HEK293 (cell line): ENCODE measurements at regions not wholly inside any gene's neighbourhood (a gene's known extent, or its start where the extent isn't known, plus 50 kb on each side); places are given as distances from the start of the nearest gene placed in this dataset.

Source experiments
- CTCF ChIA-PET: fragments of 350-600 bp; formaldehyde crosslinking; extraction: SDS; loops from one replicate; lab custom pipeline; 2021; ENCODE audit warnings: antibody characterized with exemption; lab: Yijun Ruan, JAX
- POLR2A ChIA-PET: fragments of 300-600 bp; formaldehyde crosslinking; extraction: SDS; loops from one replicate; lab custom pipeline; 2020; ENCODE audit warnings: antibody characterized with exemption, inconsistent platforms; lab: Yijun Ruan, JAX
- H3K27ac ChIP-seq: fragments of 200-500 bp; sonication (Bioruptor generic); 2 replicates; pipeline ENCODE4 v1.5.1; 2014; ENCODE audit warnings: low read depth, low read length, control low read depth, inconsistent platforms; ENCODE audit errors: extremely low read depth
- H3K36me3 ChIP-seq, 2 experiments: fragments of 200-500 bp in 1 of 2; sonication (Bioruptor generic) in 1 of 2; 1 replicate in 1 of 2; 2 replicates in 1 of 2; pipeline ENCODE4 v1.5.1; 2014 to 2017; ENCODE audit warnings: inconsistent platforms in 2 of 2, low read length in 2 of 2; ENCODE audit not compliant: control insufficient read depth in 2 of 2, insufficient read depth in 1 of 2
- H3K4me1 ChIP-seq: fragments of 200-500 bp; sonication (Bioruptor generic); 2 replicates; pipeline ENCODE4 v1.5.1; 2014; ENCODE audit warnings: mild to moderate bottlenecking, low read length, inconsistent platforms; ENCODE audit not compliant: control insufficient read depth, insufficient read depth
- H3K4me3 ChIP-seq: 2 replicates; pipeline ENCODE4 v1.5.1; 2011; ENCODE audit warnings: low read depth, mild to moderate bottlenecking, control low read depth, low read length, moderate library complexity
- H3K9me3 ChIP-seq: fragments of 200-500 bp; sonication (Bioruptor generic); 2 replicates; pipeline ENCODE4 v1.5.1; 2014; ENCODE audit warnings: low read depth, low read length, inconsistent platforms; ENCODE audit not compliant: control insufficient read depth, insufficient read depth
- AEBP2 ChIP-seq: fragments of 450-650 bp; formaldehyde crosslinking; IDR thresholded peaks from 2 replicates; pipeline ENCODE4 v1.5.1; 2016; ENCODE audit warnings: missing biosample characterization, missing genetic modification characterization, borderline replicate concordance
- EGR2 ChIP-seq: fragments of 450-650 bp; formaldehyde crosslinking; IDR thresholded peaks from 2 replicates; pipeline ENCODE4 v1.5.1; 2016; ENCODE audit warnings: low read depth, missing biosample characterization, missing genetic modification characterization
- HOXC10 ChIP-seq: sonication (generic); formaldehyde crosslinking; IDR thresholded peaks from 2 replicates; pipeline ENCODE4 v1.8.1; 2023; ENCODE audit warnings: mild to moderate bottlenecking, missing genetic modification reagents
- MYNN ChIP-seq: fragments of 450-650 bp; formaldehyde crosslinking; IDR thresholded peaks from 2 replicates; pipeline ENCODE4 v1.5.1; 2016; ENCODE audit warnings: missing biosample characterization, missing genetic modification characterization, borderline replicate concordance
- PRDM4 ChIP-seq: fragments of 450-650 bp; formaldehyde crosslinking; IDR thresholded peaks from 2 replicates; pipeline ENCODE4 v1.5.1; 2017; ENCODE audit warnings: missing biosample characterization, missing genetic modification characterization
- SETDB1 ChIP-seq: IDR thresholded peaks from one replicate; pipeline ENCODE4 v1.6.1; 2017; ENCODE audit warnings: mild to moderate bottlenecking, low read length, moderate library complexity, mixed read lengths; ENCODE audit not compliant: insufficient read length
- TCF7L2 ChIP-seq: IDR thresholded peaks from 2 replicates; pipeline ENCODE4 v1.6.1; 2011; ENCODE audit warnings: low read depth, mild to moderate bottlenecking, inconsistent platforms, low read length, moderate library complexity, borderline replicate concordance
- YY2 ChIP-seq: fragments of 450-650 bp; formaldehyde crosslinking; IDR thresholded peaks from 2 replicates; pipeline ENCODE4 v1.5.1; 2016; ENCODE audit warnings: missing biosample characterization, missing genetic modification characterization
- ZBTB1 ChIP-seq: fragments of 450-650 bp; formaldehyde crosslinking; IDR thresholded peaks from 2 replicates; pipeline ENCODE4 v1.5.1; 2016; ENCODE audit warnings: missing biosample characterization, missing genetic modification characterization
- ZBTB26 ChIP-seq: fragments of 450-650 bp; formaldehyde crosslinking; optimal IDR thresholded peaks from 2 replicates; pipeline ENCODE3; 2016; ENCODE audit warnings: missing biosample characterization, mild to moderate bottlenecking, missing genetic modification characterization
- ZBTB48 ChIP-seq: fragments of 450-650 bp; formaldehyde crosslinking; IDR thresholded peaks from 2 replicates; pipeline ENCODE4 v1.5.1; 2016; ENCODE audit warnings: missing biosample characterization, missing genetic modification characterization
- ZEB2 ChIP-seq: fragments of 450-650 bp; formaldehyde crosslinking; IDR thresholded peaks from 2 replicates; pipeline ENCODE4 v1.5.1; 2016; ENCODE audit warnings: missing biosample characterization, missing genetic modification characterization
- ZIC2 ChIP-seq: fragments of 450-650 bp; formaldehyde crosslinking; IDR thresholded peaks from 2 replicates; pipeline ENCODE4 v1.5.1; 2016; ENCODE audit warnings: missing biosample characterization, missing genetic modification characterization
- ZNF16 ChIP-seq: fragments of 450-650 bp; formaldehyde crosslinking; IDR thresholded peaks from 2 replicates; pipeline ENCODE4 v1.5.1; 2016; ENCODE audit warnings: low read depth, missing biosample characterization, missing genetic modification characterization
- ZNF214 ChIP-seq: fragments of 450-650 bp; formaldehyde crosslinking; IDR thresholded peaks from 2 replicates; pipeline ENCODE4 v1.5.1; 2017; ENCODE audit warnings: missing biosample characterization, mild to moderate bottlenecking, missing genetic modification characterization, borderline replicate concordance
- ZNF223 ChIP-seq: fragments of 450-650 bp; formaldehyde crosslinking; IDR thresholded peaks from 2 replicates; pipeline ENCODE4 v1.5.1; 2016; ENCODE audit warnings: missing biosample characterization, missing genetic modification characterization
- ZNF292 ChIP-seq: fragments of 450-650 bp; formaldehyde crosslinking; IDR thresholded peaks from 2 replicates; pipeline ENCODE4 v1.5.1; 2016; ENCODE audit warnings: low read depth, missing biosample characterization, missing genetic modification characterization, borderline replicate concordance
- ZNF302 ChIP-seq: fragments of 450-650 bp; formaldehyde crosslinking; IDR thresholded peaks from 2 replicates; pipeline ENCODE4 v1.5.1; 2016; ENCODE audit warnings: missing biosample characterization, missing genetic modification characterization, low read depth
- ZNF324 ChIP-seq: fragments of 450-650 bp; formaldehyde crosslinking; IDR thresholded peaks from 2 replicates; pipeline ENCODE4 v1.5.1; 2016; ENCODE audit warnings: missing biosample characterization, missing genetic modification characterization
- ZNF404 ChIP-seq: fragments of 450-650 bp; formaldehyde crosslinking; IDR thresholded peaks from 2 replicates; pipeline ENCODE4 v1.5.1; 2017; ENCODE audit warnings: missing biosample characterization, missing genetic modification characterization
- ZNF488 ChIP-seq: fragments of 450-650 bp; formaldehyde crosslinking; IDR thresholded peaks from 2 replicates; pipeline ENCODE4 v1.5.1; 2016; ENCODE audit warnings: missing biosample characterization, missing genetic modification characterization
- ZNF555 ChIP-seq: fragments of 450-650 bp; formaldehyde crosslinking; conservative IDR thresholded peaks from 2 replicates; pipeline ENCODE4 v1.5.1; 2017; ENCODE audit warnings: missing biosample characterization, mild to moderate bottlenecking, missing genetic modification characterization, inconsistent platforms
- ZNF560 ChIP-seq: fragments of 450-650 bp; formaldehyde crosslinking; IDR thresholded peaks from 2 replicates; pipeline ENCODE4 v1.5.1; 2017; ENCODE audit warnings: missing biosample characterization, missing genetic modification characterization, borderline replicate concordance
- ZNF623 ChIP-seq: fragments of 450-650 bp; formaldehyde crosslinking; IDR thresholded peaks from 2 replicates; pipeline ENCODE4 v1.5.1; 2016; ENCODE audit warnings: missing biosample characterization, missing genetic modification characterization
- ZNF692 ChIP-seq: fragments of 450-650 bp; formaldehyde crosslinking; IDR thresholded peaks from 2 replicates; pipeline ENCODE4 v1.5.1; 2016; ENCODE audit warnings: missing biosample characterization, missing genetic modification characterization
- ZNF701 ChIP-seq: fragments of 450-650 bp; formaldehyde crosslinking; IDR thresholded peaks from 2 replicates; pipeline ENCODE4 v1.5.1; 2016; ENCODE audit warnings: missing biosample characterization, missing genetic modification characterization
- ZSCAN18 ChIP-seq: fragments of 450-650 bp; formaldehyde crosslinking; IDR thresholded peaks from 2 replicates; pipeline ENCODE4 v1.5.1; 2016; ENCODE audit warnings: missing biosample characterization, missing genetic modification characterization

GRCh38 chr5:36795366-36795765 lies 81.2 kb upstream of the NIPBL start:
- Histone ChIP-seq H3K27ac (no peak overlapping the region), H3K36me3 (no peaks in the 10 kb centered on the region), H3K4me3 (no peak overlapping the region), H3K9me3 (no peaks in the 10 kb centered on the region)
- TF ChIP-seq ZNF701 (tag by site-specific recombination) (no peak), ZNF223 (tag by site-specific recombination) (no peak), ZNF560 (no peak), ZIC2 (tag by site-specific recombination) (no peak), ZNF555 (tag by site-specific recombination) (no peak), ZNF488 (tag by site-specific recombination) (no peak), ZNF404 (no peak), EGR2 (no peak), TCF7L2 (no peak), PRDM4 (no peak), ZNF214 (tag by site-specific recombination) (no peak), ZNF324 (tag by site-specific recombination) (no peak), ZNF302 (no peak), HOXC10 (no peak), ZNF692 (tag by site-specific recombination) (no peak)
- TF ChIP-seq, all 188 proteins: peak for 0
- ChIA-PET POLR2A (interaction anchor here (0.6 kb wide), 1 partner anchor 11 kb away, joined by 3 read pairs; no protein-coding TSS in a partner anchor), CTCF (interaction anchor here (0.5 to 0.7 kb wide), 3 partner anchors 59 to 231 kb away, joined by 3 read pairs; no protein-coding TSS in a partner anchor)
- no peaks in the 10 kb centered on the region for H3K4me1 ChIP-seq

- POLR2A ChIA-PET = no interaction called here
Measured at GRCh38 chr5:36796155-36796554, 80.4 kb upstream of the NIPBL start.

More at GRCh38 chr5:36796155-36796554, 80.4 kb upstream of the NIPBL start:
- Histone ChIP-seq H3K36me3 (no peaks in the 10 kb centered on the region), H3K9me3 (no peaks in the 10 kb centered on the region), H3K4me1 (no peaks in the 10 kb centered on the region), H3K4me3 (no peak overlapping the region), H3K27ac (no peak overlapping the region)
- TF ChIP-seq AEBP2 (tag by site-specific recombination) = no peak
- no peak for TF ChIP-seq ZBTB26 (tag by site-specific recombination)
- no peak for TF ChIP-seq ZEB2
- no peak for TF ChIP-seq ZNF16
- no peak for TF ChIP-seq ZBTB1 (tag by site-specific recombination)
- TF ChIP-seq ZNF623 (tag by site-specific recombination) = no peak
- no peak for TF ChIP-seq MYNN (tag by site-specific recombination)
- no peak for TF ChIP-seq SETDB1
- TF ChIP-seq ZNF292 (tag by site-specific recombination) = no peak
- no peak for TF ChIP-seq YY2 (tag by site-specific recombination)
- no peak for TF ChIP-seq ZBTB48 (tag by site-specific recombination)
- TF ChIP-seq ZSCAN18 (tag by site-specific recombination) = no peak
- CTCF ChIA-PET = no interaction called here
